H1 (cell line): ENCODE measurements at regions not wholly inside any gene's neighbourhood (a gene's known extent, or its start where the extent isn't known, plus 50 kb on each side); places are given as distances from the start of the nearest gene placed in this dataset.

ENCODE experiments used
- CTCF ChIA-PET: fragments of 300-600 bp; sonication (Branson Sonifier 250); formaldehyde crosslinking; loops from one replicate; lab custom pipeline; 2021; ENCODE audit not compliant: partially characterized antibody; lab: Charles Lee
- POLR2A ChIA-PET: fragments of 300-600 bp; sonication (Branson Sonifier 250); formaldehyde crosslinking; loops from one replicate; lab custom pipeline; 2021; ENCODE audit warnings: inconsistent platforms; ENCODE audit not compliant: partially characterized antibody; lab: Charles Lee
- DNase-seq, 2 experiments: peaks; one replicate each; pipeline versions ENCODE4 v3.0.0 to v3.0.0-alpha.2; 2010 to 2022; ENCODE audit warnings: low spot score in 2 of 2, low read depth in 1 of 2, mixed read lengths in 1 of 2
- FAIRE-seq: peaks from 2 replicates; lab custom pipeline; 2011; peaks lifted over from hg19 to GRCh38; lab: Jason Lieb, UNC
- H2AFZ ChIP-seq: 2 replicates; pipeline ENCODE4 v1.8.1; 2012; ENCODE audit warnings: low read length, inconsistent platforms
- H2AK5ac ChIP-seq: 2 replicates; pipeline ENCODE4 v1.6.1; 2013; ENCODE audit warnings: low read depth, low read length
- H2BK120ac ChIP-seq: replicated peaks from 2 replicates; pipeline ENCODE3; 2013; ENCODE audit warnings: low read depth, low read length, inconsistent platforms
- H2BK12ac ChIP-seq: 2 replicates; pipeline ENCODE4 v1.6.1; 2013; ENCODE audit warnings: low read depth, low read length
- H2BK15ac ChIP-seq: 2 replicates; pipeline ENCODE4 v1.6.1; 2013; ENCODE audit warnings: low read length
- H2BK20ac ChIP-seq: 2 replicates; pipeline ENCODE4 v1.6.1; 2013; ENCODE audit warnings: low read length
- H2BK5ac ChIP-seq: 2 replicates; pipeline ENCODE4 v1.6.1; 2013; ENCODE audit warnings: low read depth, low read length
- H3K14ac ChIP-seq: 2 replicates; pipeline ENCODE4 v1.6.1; 2013; ENCODE audit warnings: inconsistent platforms; ENCODE audit not compliant: insufficient read length
- H3K18ac ChIP-seq: 2 replicates; pipeline ENCODE4 v1.6.1; 2013; ENCODE audit warnings: low read length; ENCODE audit errors: extremely low read depth
- H3K23ac ChIP-seq: 2 replicates; pipeline ENCODE4 v1.6.1; 2013; ENCODE audit warnings: inconsistent platforms; ENCODE audit not compliant: insufficient read length
- H3K23me2 ChIP-seq: 2 replicates; pipeline ENCODE4 v1.6.1; 2013; ENCODE audit warnings: low read depth, low read length
- H3K27ac ChIP-seq: 2 replicates; pipeline ENCODE4 v1.6.1; 2011; ENCODE audit warnings: low read depth, low read length, inconsistent platforms
- H3K27me3 ChIP-seq, 4 experiments: replicated peaks in 1 of 4; 1 replicate in 1 of 4; 2 replicates in 3 of 4; pipeline versions ENCODE4 v1.6.1 to v1.8.1; 2011 to 2013; ENCODE audit warnings: low read length in 3 of 4, mild to moderate bottlenecking in 3 of 4, inconsistent platforms in 2 of 4, mixed read lengths in 2 of 4, moderate library complexity in 1 of 4; ENCODE audit not compliant: control insufficient read depth in 3 of 4, insufficient read depth in 3 of 4; ENCODE audit errors: extremely low read depth in 1 of 4
- H3K36me3 ChIP-seq, 4 experiments: 2 replicates each; pipeline versions ENCODE4 v1.6.1 to v1.8.1; 2011 to 2013; ENCODE audit warnings: mild to moderate bottlenecking in 4 of 4, low read length in 3 of 4, moderate library complexity in 2 of 4, control low read depth in 1 of 4, inconsistent platforms in 1 of 4; ENCODE audit not compliant: insufficient read depth in 4 of 4, control insufficient read depth in 2 of 4
- H3K4ac ChIP-seq: replicated peaks from 2 replicates; pipeline ENCODE3; 2013; ENCODE audit warnings: low read length, low read depth, mixed read lengths, inconsistent platforms; ENCODE audit not compliant: insufficient read length
- H3K4me1 ChIP-seq, 4 experiments: replicated peaks in 1 of 4; 1 replicate in 1 of 4; 2 replicates in 3 of 4; pipeline versions ENCODE4 v1.6.1 to v1.8.1; 2011 to 2013; ENCODE audit warnings: low read length in 3 of 4, inconsistent platforms in 2 of 4, mixed read lengths in 1 of 4; ENCODE audit not compliant: insufficient read depth in 4 of 4, control insufficient read depth in 3 of 4
- H3K4me2 ChIP-seq, 2 experiments: 2 replicates each; pipeline versions ENCODE4 v1.6.1 to v1.8.1; 2011 to 2013; ENCODE audit warnings: low read depth in 2 of 2, low read length in 2 of 2, control low read depth in 1 of 2, inconsistent platforms in 1 of 2, mild to moderate bottlenecking in 1 of 2; ENCODE audit not compliant: insufficient read depth in 1 of 2
- H3K4me3 ChIP-seq, 4 experiments: fragments of 200-600, 300-600 bp in 1 of 4; sonication (generic), shearing (Covaris generic), sonication (Bioruptor Twin) in 1 of 4; 2 replicates each; pipeline versions ENCODE4 v1.5.1 to v1.8.1; 2011 to 2016; ENCODE audit warnings: low read length in 4 of 4, low read depth in 3 of 4, control low read depth in 2 of 4, inconsistent platforms in 2 of 4, mild to moderate bottlenecking in 2 of 4, mixed read lengths in 1 of 4, moderate library complexity in 1 of 4; ENCODE audit not compliant: insufficient read depth in 2 of 4; ENCODE audit errors: extremely low read depth in 1 of 4
- H3K56ac ChIP-seq: replicated peaks from 2 replicates; pipeline ENCODE3; 2013; ENCODE audit warnings: low read depth, mild to moderate bottlenecking, mixed read lengths, low read length, inconsistent platforms; ENCODE audit not compliant: insufficient read length
- H3K79me1 ChIP-seq: 2 replicates; pipeline ENCODE4 v1.6.1; 2013; ENCODE audit warnings: low read depth, low read length, control low read depth
- H3K79me2 ChIP-seq, 2 experiments: 2 replicates each; pipeline versions ENCODE4 v1.6.1 to v1.8.1; 2012 to 2013; ENCODE audit warnings: low read length in 2 of 2, mild to moderate bottlenecking in 2 of 2, inconsistent platforms in 1 of 2; ENCODE audit not compliant: insufficient read depth in 2 of 2, control insufficient read depth in 1 of 2
- H3K9ac ChIP-seq, 4 experiments: replicated peaks in 1 of 4; 1 replicate in 1 of 4; 2 replicates in 3 of 4; pipeline versions ENCODE4 v1.6.1 to v1.8.1; 2011 to 2013; ENCODE audit warnings: low read depth in 3 of 4, low read length in 3 of 4, control low read depth in 2 of 4, mild to moderate bottlenecking in 2 of 4, moderate library complexity in 2 of 4, inconsistent platforms in 1 of 4; ENCODE audit errors: extremely low read depth in 1 of 4
- H3K9me3 ChIP-seq, 2 experiments: 2 replicates each; pipeline versions ENCODE4 v1.6.1 to v1.8.1; 2012 to 2013; ENCODE audit warnings: mild to moderate bottlenecking in 2 of 2, moderate library complexity in 2 of 2, control low read depth in 1 of 2, inconsistent platforms in 1 of 2, low read depth in 1 of 2, low read length in 1 of 2, mixed read lengths in 1 of 2; ENCODE audit not compliant: insufficient read depth in 2 of 2
- H4K20me1 ChIP-seq, 2 experiments: replicated peaks in 1 of 2; 2 replicates each; pipeline versions ENCODE3 to v1.8.1; 2011 to 2013; ENCODE audit warnings: inconsistent platforms in 2 of 2, low read length in 2 of 2, mild to moderate bottlenecking in 1 of 2; ENCODE audit not compliant: insufficient read depth in 2 of 2, control insufficient read depth in 1 of 2
- H4K5ac ChIP-seq: 2 replicates; pipeline ENCODE4 v1.6.1; 2013; ENCODE audit warnings: low read length, low read depth, mixed read lengths, inconsistent platforms; ENCODE audit not compliant: insufficient read length
- H4K8ac ChIP-seq: 2 replicates; pipeline ENCODE4 v1.8.0; 2013; ENCODE audit warnings: mild to moderate bottlenecking, moderate library complexity, low read length, inconsistent platforms; ENCODE audit not compliant: insufficient read depth; ENCODE audit errors: extremely low read depth
- H4K91ac ChIP-seq: replicated peaks from 2 replicates; pipeline ENCODE3; 2013; ENCODE audit warnings: low read length, mixed read lengths, inconsistent platforms; ENCODE audit not compliant: insufficient read length
- BACH1 ChIP-seq: IDR thresholded peaks from 2 replicates; pipeline ENCODE4 v1.6.1; 2012; ENCODE audit warnings: low read length, improper control_type of control experiment
- EP300 ChIP-seq, 2 experiments: IDR thresholded peaks; 1 replicate in 1 of 2; 2 replicates in 1 of 2; pipeline ENCODE4 v1.6.1; 2011 to 2012; ENCODE audit warnings: low read depth in 2 of 2, low read length in 2 of 2, mild to moderate bottlenecking in 2 of 2, borderline replicate concordance in 1 of 2, inconsistent platforms in 1 of 2, moderate library complexity in 1 of 2
- NRF1 ChIP-seq: IDR thresholded peaks from 2 replicates; pipeline ENCODE4 v1.6.1; 2011; ENCODE audit warnings: mild to moderate bottlenecking, low read depth, low read length, improper control_type of control experiment
- RBBP5 ChIP-seq: IDR thresholded peaks from 2 replicates; pipeline ENCODE4 v1.7.1; 2012; ENCODE audit warnings: low read depth, mild to moderate bottlenecking, inconsistent platforms, low read length, moderate library complexity, borderline replicate concordance
- ZNF274 ChIP-seq: IDR thresholded peaks from 2 replicates; pipeline ENCODE4 v1.7.0; 2012; ENCODE audit warnings: low read length, borderline replicate concordance; ENCODE audit errors: extremely low read depth
- WGBS, 2 experiments: shearing (Covaris generic) in 1 of 2; methylation state at CpG; one replicate each; pipeline versions ENCODE4 v1.1.6 to v1.1.7; 2013 to 2015; ENCODE audit warnings: low lambda C conversion rate in 2 of 2, mixed read lengths in 2 of 2, inconsistent platforms in 1 of 2, low coverage in 1 of 2, missing lambda C conversion rate in 1 of 2; ENCODE audit not compliant: insufficient replicate concordance in 2 of 2, insufficient coverage in 1 of 2, insufficient read length in 1 of 2; ENCODE audit errors: extremely low coverage in 1 of 2, missing lambda C conversion rate in 1 of 2; 5-methylcytosine and 5-hydroxymethylcytosine counted together
- TF ChIP-seq, protein P1 (sequence below), 3 experiments: IDR thresholded peaks; 1 replicate in 2 of 3; 2 replicates in 1 of 3; pipeline versions ENCODE4 v1.5.1 to v1.6.1; 2011; ENCODE audit warnings: low read length in 3 of 3, mild to moderate bottlenecking in 3 of 3, inconsistent platforms in 2 of 3, low read depth in 1 of 3, moderate library complexity in 1 of 3; ENCODE audit not compliant: insufficient read depth in 1 of 3; ENCODE audit errors: control extremely low read depth in 1 of 3
- TF ChIP-seq, protein P2 (sequence below): IDR thresholded peaks from 2 replicates; pipeline ENCODE4 v1.6.1; 2012; ENCODE audit warnings: low read length, inconsistent platforms

GRCh38 chr6:77123527-77123926 lies 339.8 kb downstream of the HTR1B start:
- no peaks in the 10 kb centered on the region for H3K27me3 ChIP-seq
- no peak overlapping the region for H3K4me2 ChIP-seq
- H2AK5ac ChIP-seq: no peak overlapping the region
- H4K91ac ChIP-seq: no peak overlapping the region
- H2BK20ac ChIP-seq: no peak overlapping the region
- no peaks in the 10 kb centered on the region for H3K36me3 ChIP-seq
- no peaks in the 10 kb centered on the region for H3K9me3 ChIP-seq
- no peaks in the 10 kb centered on the region for H3K4me1 ChIP-seq
- H3K4me3 ChIP-seq: no peak overlapping the region
- no peak overlapping the region for H3K14ac ChIP-seq
- TF ChIP-seq, protein P1, sequence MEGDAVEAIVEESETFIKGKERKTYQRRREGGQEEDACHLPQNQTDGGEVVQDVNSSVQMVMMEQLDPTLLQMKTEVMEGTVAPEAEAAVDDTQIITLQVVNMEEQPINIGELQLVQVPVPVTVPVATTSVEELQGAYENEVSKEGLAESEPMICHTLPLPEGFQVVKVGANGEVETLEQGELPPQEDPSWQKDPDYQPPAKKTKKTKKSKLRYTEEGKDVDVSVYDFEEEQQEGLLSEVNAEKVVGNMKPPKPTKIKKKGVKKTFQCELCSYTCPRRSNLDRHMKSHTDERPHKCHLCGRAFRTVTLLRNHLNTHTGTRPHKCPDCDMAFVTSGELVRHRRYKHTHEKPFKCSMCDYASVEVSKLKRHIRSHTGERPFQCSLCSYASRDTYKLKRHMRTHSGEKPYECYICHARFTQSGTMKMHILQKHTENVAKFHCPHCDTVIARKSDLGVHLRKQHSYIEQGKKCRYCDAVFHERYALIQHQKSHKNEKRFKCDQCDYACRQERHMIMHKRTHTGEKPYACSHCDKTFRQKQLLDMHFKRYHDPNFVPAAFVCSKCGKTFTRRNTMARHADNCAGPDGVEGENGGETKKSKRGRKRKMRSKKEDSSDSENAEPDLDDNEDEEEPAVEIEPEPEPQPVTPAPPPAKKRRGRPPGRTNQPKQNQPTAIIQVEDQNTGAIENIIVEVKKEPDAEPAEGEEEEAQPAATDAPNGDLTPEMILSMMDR (IDR thresholded peaks at IDR 0.05; ENCODE audit: control extremely low read depth in 1 of 3, insufficient read depth in 1 of 3, low read depth in 1 of 3, low read length in 3 of 3): no peak
- TF ChIP-seq BACH1 (no peak), EP300 (IDR thresholded peaks at IDR 0.05; ENCODE audit: borderline replicate concordance in 1 of 2, low read depth in 2 of 2, low read length in 2 of 2) (no peak), RBBP5 (no peak), ZNF274 (no peak), NRF1 (no peak)
- TF ChIP-seq, protein P2, sequence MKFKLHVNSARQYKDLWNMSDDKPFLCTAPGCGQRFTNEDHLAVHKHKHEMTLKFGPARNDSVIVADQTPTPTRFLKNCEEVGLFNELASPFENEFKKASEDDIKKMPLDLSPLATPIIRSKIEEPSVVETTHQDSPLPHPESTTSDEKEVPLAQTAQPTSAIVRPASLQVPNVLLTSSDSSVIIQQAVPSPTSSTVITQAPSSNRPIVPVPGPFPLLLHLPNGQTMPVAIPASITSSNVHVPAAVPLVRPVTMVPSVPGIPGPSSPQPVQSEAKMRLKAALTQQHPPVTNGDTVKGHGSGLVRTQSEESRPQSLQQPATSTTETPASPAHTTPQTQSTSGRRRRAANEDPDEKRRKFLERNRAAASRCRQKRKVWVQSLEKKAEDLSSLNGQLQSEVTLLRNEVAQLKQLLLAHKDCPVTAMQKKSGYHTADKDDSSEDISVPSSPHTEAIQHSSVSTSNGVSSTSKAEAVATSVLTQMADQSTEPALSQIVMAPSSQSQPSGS: no peak
- no peak overlapping the region for H2BK15ac ChIP-seq
- no peak overlapping the region for H2BK12ac ChIP-seq
- ChIA-PET POLR2A (no interaction called here), CTCF (interaction anchor here (1.0 to 1.1 kb wide), 2 partner anchors 14 to 211 kb away, joined by 3 to 4 read pairs; no protein-coding TSS in a partner anchor)
- H4K5ac ChIP-seq: no peak overlapping the region
- FAIRE-seq: no peak
- no peak overlapping the region for H2AFZ ChIP-seq
- no peaks in the 10 kb centered on the region for H3K79me2 ChIP-seq
- H3K18ac ChIP-seq: no peak overlapping the region
- H3K27ac ChIP-seq: no peak overlapping the region
- 87% methylated on average over 3 of the region's 3 CpGs; no CpG with 5 or more reads in 1 of the 2 experiments for WGBS, 2 experiments
- H2BK120ac ChIP-seq: no peak overlapping the region
- H2BK5ac ChIP-seq: no peak overlapping the region
- no peak overlapping the region for H3K56ac ChIP-seq
- no peaks in the 10 kb centered on the region for H3K23me2 ChIP-seq
- H3K4ac ChIP-seq: no peak overlapping the region
- H3K23ac ChIP-seq: no peak overlapping the region
- no peaks in the 10 kb centered on the region for H4K20me1 ChIP-seq
- no peak overlapping the region for H3K9ac ChIP-seq
- H3K79me1 ChIP-seq: no peaks in the 10 kb centered on the region
- DNase-seq: no peak
- no peak overlapping the region for H4K8ac ChIP-seq
